UCSD-AML1 (cell line): ENCODE measurements at regions not wholly inside any gene's neighbourhood (a gene's known extent, or its start where the extent isn't known, plus 50 kb on each side); places are given as distances from the start of the nearest gene placed in this dataset.
"Not testable (repeated sequence)": the region's sequence is repeated elsewhere in the genome, so short reads cannot be mapped to it uniquely, and the experiment has no call there.

Experiments
- DNase-seq: peaks from one replicate; lab custom pipeline; 2025; ENCODE audit not compliant: unreplicated experiment; lab: John Stamatoyannopoulos, UW

- DNase-seq: no peak
Measured at GRCh38 chr5:104859437-104859836, 1296.8 kb upstream of the NUDT12 start.

- DNase-seq: not testable (repeated sequence)
Measured at GRCh38 chr5:104852099-104852498, 1289.5 kb upstream of the NUDT12 start.

DNA sequence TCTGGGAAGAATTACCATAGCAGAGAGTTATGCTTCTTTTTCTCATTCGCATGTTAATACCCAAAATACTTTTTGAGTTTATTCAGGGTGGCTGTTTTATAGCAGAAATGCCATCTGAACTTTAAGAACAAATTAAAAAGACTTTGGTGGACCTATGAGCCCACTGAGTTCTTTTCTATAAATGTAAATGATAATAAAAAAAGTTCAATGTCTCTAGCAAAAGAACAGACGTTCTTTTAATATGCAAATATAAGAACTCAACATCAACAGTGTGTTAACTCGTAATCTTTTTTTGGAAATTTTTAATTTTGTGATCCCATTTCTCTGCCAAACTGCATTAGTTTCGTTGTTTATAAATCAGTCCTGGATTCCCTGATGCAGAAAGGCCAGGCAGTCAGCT lies 1283.0 kb upstream of the NUDT12 start:
- no peak for DNase-seq

- no peak for DNase-seq
Measured at GRCh38 chr5:104843822-104844221, 1281.2 kb upstream of the NUDT12 start.

- DNase-seq: no peak
Measured at GRCh38 chr5:104840284-104840683, 1277.7 kb upstream of the NUDT12 start.

DNA sequence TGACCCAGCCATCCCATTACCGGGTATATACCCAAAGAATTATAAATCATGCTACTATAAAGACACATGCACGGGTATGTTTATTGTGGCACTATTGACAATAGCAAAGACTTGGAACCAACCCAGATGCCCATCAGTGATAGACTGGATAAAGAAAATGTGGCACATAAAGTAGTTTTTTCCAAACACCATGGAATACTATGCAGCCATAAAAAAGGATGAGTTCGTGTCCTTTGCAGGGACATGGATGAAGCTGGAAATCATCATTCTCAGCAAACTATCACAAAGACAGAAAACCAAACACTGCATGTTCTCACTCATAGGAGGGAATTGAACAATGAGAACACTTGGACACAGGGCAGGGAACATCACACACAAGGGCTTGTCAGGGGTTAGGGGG lies 1268.9 kb upstream of the NUDT12 start:
- DNase-seq: not testable (repeated sequence)

GRCh38 chr5:104821606-104822005 lies 1259.0 kb upstream of the NUDT12 start:
- DNase-seq: no peak

DNA sequence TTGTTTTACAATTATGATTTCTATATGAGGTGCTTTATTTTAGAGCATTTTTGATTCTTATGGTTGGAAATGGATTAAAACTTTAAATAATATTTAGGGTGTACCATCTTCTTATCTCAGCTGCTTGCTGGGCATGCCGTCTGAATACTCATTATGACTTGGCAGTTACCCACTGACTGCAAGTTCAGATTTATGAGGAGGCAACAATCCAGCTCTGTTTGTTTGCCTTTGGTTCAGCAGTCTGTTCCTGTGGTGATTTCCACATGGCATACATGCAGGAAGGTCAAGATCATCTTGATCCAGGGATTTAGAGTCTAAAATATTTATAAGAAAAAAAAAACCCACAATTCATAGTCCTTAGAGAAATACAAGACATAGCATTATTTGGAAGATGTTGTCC lies 1254.5 kb upstream of the NUDT12 start:
- DNase-seq: no peak

DNA sequence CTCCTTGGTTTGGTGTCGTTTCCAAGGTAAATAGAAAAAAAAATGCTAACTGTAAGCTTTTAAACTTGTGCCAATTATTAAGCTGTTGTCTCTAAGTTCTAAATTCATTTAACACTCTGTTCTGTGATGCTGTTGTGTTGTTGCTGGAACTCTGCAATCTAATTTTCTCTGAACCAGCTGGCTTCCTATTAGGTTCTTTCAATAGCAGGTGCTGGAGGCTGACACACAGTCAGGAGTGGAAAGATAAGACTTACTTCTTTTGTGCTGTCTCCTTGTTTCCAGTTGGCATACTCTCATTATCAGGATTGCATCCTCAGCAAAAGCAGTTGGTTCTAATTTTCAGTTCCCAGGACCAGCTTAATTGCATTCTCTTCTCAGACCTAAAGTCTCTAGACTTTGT lies 1252.6 kb upstream of the NUDT12 start:
- DNase-seq: no peak

DNA sequence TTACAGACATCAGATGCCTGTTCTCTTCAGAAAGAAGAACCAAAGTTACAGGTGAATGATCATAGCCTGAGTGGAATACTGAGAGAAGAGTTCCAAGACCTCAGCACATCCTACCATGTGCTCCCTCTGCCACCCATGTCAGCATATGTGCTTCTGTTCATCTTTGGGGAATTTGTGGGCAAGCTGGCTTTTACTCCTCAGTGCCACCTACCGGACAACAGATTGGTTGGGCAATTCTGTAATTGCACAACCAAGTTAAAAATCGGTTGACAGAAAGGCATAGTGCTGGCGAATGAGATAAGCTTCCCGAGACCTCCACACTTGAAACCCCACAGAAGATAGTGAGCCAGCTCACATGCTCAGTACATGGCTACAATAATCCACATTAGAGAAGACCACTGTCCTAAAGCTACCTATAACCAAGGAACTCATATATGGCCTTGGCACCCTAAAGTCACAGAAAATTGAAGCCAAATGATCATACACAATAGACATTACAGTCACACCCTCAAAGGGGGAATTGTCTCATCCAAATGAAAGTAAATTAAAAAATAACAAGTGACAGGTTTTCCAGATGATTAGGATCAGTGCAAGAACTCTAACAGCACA lies 1238.0 kb upstream of the NUDT12 start:
- peak; percentile 9 for DNase-seq

DNA sequence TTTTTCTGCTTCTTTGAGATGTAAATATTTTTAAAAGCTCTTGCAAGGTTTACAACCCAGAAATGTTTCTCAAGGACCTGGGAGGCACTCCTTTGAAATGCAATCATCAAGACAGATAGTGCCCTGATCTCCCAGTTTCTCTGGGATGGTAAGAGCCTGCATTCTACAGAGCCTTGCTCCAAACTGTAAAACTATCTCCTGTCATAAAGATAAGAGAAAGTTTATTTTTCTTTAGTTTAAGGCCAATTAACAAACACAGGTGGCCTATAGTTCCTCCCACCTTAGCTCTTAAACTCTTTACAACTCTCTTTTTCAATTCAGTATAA lies 1231.1 kb upstream of the NUDT12 start:
- no peak for DNase-seq

DNA sequence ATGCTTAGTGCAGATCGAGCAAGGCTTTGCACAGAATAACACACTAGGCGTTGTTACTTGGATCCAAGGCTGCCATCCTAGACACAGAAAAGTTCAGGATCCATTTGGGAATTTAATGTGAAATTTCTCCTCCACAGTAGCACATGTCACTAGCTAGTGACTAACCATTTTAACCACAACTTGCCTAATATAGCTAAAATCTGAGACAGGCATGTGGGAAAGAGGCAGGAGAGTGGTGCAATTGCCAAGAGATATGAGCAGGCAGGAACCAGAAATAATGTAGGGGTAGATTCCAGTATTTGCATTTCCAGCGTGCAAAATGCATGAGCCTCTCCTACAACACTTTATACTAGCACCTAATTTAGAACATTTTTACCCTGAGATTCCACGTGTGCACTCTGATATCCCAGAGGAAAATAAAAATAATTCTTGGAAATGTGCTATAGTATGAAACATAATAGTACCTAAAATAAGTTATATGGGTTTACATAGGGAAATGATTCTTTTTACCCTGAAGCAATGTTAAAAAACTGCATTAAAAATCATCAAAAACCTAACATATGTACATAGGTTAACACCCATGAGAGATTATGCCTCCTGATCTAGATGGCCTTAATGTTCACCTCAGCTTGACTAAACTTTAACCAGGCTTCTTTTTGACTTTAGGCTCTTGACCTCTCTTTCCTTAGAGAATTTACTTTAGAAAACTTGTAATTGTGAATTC lies 1230.6 kb upstream of the NUDT12 start:
- DNase-seq: no peak

DNA sequence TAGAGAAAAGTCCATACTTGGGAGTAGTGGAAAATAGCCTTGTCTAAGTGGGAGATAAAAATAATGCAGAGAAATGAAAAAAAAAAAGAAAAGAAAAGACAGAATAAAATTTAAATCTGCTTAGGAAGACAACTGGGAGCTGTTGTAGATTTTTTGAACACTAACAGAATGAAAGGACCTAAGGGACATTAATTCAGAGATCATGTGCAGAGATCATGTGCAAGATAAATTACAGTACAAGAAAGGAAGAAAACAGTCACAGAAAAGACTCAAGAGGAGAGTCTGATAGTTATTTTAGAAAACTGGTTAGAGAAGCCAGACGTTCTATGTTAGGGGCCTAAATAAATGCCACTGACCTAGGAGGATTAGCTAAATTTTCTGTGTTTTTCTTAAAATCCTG lies 1226.8 kb upstream of the NUDT12 start:
- no peak for DNase-seq

- no peak for DNase-seq
Measured at GRCh38 chr5:104785097-104785496, 1222.5 kb upstream of the NUDT12 start.

- DNase-seq: no peak
Measured at GRCh38 chr5:104774372-104774771, 1211.8 kb upstream of the NUDT12 start.

DNA sequence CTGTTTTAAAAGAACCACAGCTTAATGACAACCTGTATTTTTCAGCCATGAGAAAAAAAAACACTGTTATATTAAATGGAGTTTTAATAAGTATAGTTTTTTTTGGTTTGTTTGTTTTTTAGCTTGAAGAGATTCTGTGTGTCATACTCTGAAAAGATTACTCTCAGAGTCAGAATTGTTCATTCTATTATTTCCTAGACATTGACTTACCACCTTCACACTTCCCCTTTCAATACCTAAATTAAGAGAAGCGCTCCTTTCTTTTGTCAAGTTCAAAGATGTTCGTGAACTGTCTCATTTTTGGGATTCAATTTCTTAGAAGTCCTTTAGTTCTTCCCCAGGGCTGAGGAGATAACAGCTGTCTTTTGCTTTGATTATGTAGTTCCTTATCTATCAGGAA lies 1201.6 kb upstream of the NUDT12 start:
- DNase-seq: no peak

DNA sequence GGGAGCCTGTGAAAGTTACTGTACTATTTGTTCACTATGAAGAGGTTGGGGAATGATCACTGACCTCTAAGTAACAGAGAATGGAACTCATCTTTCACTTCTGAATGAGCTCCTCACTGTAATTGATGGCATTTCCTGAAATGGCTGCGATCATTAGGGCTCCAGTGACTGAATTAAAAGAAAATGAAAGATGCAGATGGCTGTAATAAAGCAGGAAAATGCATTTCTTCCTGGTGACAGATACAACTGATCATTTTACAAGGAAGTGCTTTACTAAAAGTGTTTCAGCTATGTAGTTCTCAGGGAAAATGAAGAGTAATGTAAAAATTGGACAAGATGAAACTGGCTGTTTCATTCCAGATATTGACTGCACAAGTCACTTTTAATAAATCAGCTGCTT lies 1200.6 kb upstream of the NUDT12 start:
- no peak for DNase-seq

GRCh38 chr5:104757915-104758314 lies 1195.3 kb upstream of the NUDT12 start:
- no peak for DNase-seq

DNA sequence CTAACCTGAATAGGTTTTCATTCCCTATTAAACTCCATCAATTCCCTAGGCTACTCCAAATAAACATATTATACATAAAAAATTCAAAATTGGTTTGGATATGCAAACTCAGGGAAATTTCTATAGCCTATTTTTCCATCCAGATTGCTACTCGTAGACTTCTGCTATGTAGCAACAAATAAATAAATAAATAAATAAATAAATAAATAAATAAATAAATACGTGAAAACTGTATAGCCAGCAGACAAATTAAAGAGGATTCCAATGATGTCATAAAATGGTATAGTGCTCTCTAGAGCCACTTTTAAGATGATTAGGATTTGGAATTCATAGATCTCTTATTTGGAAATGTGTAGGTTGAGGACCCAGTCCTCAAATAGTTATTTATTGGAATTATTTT lies 1193.2 kb upstream of the NUDT12 start:
- no peak for DNase-seq

DNA sequence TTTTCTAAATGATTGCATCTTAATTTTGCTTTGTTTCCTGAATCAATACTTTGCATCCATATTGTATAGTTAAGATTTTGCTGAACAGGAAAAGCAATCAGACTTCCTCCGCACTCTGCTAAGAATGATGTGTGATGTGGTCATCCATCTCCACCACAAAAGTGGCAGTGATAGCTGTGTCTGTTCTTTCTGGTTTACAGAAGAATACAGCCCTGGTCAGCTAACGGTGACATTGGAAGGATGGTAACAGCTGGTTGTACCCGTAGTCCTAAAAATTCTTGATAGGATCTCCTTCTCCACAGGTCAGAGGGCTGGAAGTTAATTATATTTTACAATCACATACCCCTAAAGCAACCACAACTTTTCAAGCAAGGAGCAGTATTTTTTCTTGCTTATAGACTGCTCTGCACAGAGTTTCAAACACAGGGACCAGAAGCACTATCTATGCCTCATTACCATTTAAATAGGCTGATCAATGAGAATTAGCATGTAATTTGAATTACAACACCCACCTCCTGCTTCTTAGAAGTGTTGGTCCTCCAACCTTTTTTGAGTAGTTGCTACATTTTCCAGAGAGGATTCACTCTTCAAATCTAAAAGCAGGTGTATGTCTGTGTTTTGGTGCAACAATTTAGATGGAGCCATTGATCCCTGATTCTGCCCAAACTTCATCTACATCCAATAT lies 1191.9 kb upstream of the NUDT12 start:
- no peak for DNase-seq

DNA sequence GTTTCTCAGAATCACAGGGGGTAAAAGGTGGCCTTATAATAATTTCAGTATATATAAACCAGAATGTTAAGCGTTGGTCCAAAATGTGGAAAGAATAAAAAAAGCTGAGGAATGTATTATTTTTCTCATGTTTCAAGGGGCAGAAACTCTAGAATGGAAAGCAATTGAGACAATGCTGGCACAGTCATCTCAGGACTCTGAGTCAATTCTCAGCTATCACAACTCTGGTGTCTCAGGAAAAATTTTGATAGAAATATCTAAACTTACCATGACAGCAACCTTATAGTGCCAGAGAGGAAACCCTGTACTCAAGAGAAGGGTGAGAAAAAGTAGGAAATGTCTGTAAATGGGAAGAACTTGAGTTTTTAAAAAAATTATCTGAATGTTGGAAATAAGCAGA lies 1189.4 kb upstream of the NUDT12 start:
- no peak for DNase-seq

DNA sequence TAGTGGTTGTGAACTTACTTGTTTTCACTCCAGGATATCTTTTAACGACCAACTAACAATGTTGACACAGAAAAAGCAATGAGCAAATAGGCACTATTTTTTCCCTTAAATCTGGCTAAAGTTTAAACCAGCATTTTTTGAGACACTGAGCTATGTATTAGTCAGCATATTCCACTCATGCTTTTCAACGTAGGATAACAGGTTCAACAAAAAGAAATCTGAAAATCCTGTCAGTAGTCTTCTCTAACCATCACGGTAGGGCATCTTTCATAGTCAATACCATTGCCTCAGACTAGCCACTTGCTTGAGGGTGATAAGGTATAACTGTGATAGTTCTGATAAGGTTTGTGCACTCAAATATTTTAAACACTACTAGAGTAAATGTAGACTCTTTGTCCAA lies 1177.3 kb upstream of the NUDT12 start:
- DNase-seq: no peak

DNA sequence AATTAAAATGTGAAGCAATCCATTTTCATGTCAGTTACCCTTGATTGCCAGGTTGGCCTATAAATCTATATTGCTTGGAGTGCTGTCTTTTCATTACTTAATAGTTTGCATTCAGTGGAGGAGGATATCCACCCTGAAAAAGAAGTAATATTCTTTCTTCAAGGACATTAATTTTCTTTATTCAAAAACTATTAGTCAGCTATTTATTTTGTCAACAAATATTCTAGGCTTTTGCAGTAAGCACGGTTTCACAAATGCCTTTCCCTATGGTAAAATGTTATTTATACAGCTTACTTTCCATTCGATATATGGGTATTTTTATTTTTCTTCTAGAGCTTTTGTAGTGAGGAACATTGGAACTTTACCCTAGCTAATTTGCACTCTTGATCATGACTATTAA lies 1176.9 kb upstream of the NUDT12 start:
- DNase-seq: no peak
